ENCODE measurements at regions not wholly inside any gene's neighbourhood (a gene's known extent, or its start where the extent isn't known, plus 50 kb on each side); places are given as distances from the start of the nearest gene placed in this dataset.

DNA sequence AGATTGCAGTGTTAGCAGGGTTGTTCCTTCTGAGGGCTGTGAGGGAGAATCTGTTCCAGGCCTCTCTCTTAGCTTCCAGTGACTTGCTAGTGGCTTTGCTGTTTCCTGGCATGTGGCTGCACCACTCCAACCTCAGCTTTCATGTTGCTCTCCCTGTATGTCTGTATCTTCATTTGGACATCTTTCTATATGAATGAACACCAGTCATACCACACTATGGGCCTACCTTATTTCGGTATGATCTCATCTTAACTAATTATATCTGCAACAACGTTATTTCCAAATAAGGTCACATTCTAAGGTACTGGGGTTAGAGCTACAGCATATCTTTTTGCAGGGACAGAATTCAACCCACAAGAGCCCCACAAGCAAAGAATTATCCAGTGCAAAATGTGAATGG lies 356.7 kb upstream of the UMPS start:
- no peak for DNase-seq

GRCh38 chr3:124374583-124374982 lies 355.7 kb upstream of the UMPS start:
- no peak for DNase-seq

- no peak for DNase-seq
Observed at GRCh38 chr3:124381575-124382333, 348.5 kb upstream of the UMPS start.

DNA sequence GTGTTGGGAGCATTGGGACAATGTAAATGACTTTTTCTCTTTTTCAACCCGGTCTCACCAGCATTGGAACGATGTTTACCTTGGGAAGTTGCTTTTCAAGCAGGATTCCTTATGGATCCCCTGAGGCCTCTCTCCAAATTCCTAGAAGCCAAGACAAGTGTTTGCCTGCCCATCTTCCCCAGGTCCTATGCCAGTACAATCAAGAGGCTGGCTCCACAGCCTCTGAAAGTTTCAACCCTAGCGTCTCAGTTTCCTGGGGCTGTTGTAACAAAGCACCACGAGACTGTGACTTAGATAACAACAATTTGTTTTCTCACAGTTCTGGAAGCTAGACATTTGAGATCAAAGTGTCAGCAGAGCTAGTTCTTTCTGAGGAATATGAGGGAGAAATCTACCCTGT lies 347.2 kb upstream of the UMPS start:
- no peak for DNase-seq

DNA sequence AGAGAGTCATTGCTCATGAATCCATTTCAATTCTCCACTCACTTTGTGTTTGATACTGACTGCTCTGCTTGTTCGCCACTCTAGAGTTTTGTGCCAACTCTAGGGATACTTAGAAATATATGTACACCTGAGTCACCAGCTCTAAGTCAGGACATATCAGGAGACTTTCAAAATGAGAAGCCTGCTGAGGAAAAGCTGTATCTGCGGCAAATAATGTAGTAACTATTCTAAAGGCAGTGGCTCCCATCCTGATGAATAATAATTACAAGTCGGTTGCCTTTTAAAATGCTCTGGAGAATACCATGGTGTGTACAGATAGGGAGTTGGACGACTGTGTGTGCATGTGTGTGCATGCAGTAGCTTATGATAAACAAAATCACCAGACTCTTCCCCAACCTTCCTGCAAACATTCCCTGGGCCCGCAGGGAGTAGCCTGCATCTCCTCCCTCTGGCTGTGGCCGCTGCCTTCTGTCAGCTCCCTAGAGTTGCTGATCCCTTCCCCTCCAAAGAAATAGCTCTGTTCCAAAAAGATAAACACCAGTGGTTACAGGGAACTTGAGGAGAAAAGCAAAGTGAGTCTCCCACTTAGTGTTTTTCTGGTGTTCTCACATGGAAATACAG lies 346.3 kb upstream of the UMPS start:
- no peak for DNase-seq

DNA sequence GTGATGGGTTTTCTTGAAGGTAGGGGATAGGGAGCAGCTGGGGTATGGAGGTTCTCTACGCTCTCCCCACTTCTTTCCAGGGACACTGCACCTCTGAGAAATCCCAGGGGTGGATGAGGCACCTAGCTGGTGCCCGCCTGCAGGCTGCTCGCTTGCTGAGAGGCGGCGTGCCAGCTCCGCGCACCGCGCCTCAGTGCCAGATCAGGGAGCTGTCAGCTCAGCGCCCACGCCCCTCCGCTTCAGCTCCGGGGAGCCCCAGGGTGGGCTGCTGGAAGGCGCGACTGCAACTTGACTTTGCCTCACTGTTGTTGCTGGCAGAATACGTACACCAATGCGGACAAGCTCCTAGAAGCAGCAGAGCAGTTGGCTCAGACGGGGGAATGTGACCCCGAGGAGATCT lies 345.7 kb upstream of the UMPS start:
- DNase-seq: no peak

GRCh38 chr3:124385996-124386395 lies 344.3 kb upstream of the UMPS start:
- DNase-seq: no peak

GRCh38 chr3:124386996-124387595 lies 343.2 kb upstream of the UMPS start:
- no peak for DNase-seq

- DNase-seq: no peak
Observed at GRCh38 chr3:124391774-124392173, 338.5 kb upstream of the UMPS start.

DNA sequence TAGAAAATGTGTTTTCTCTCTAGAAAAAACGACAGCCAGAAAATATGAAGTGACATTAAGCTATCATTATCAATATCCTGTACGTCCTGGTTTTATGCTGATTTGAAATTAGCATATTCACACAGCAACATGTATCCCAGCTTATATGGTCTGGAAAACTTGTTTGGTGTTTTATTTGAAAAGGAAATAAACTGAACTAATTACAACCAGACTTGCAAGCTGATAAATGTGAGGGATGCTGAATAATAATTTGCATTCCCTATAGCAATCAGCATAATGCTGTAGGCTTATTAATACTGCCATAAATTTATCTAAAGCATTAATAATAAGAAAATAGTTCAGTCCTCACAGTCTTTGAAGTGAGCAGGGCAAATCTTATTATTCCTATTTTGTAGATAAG lies 336.9 kb upstream of the UMPS start:
- no peak for DNase-seq

- DNase-seq: no peak
Observed at GRCh38 chr3:124395162-124395561, 335.1 kb upstream of the UMPS start.

- no peak for DNase-seq
Observed at GRCh38 chr3:124395584-124396338, 334.5 kb upstream of the UMPS start.

GRCh38 chr3:124396339-124396950 lies 333.8 kb upstream of the UMPS start:
- peak; percentile 46 for DNase-seq

- DNase-seq: no peak
Observed at GRCh38 chr3:124397088-124397487, 333.2 kb upstream of the UMPS start.

DNA sequence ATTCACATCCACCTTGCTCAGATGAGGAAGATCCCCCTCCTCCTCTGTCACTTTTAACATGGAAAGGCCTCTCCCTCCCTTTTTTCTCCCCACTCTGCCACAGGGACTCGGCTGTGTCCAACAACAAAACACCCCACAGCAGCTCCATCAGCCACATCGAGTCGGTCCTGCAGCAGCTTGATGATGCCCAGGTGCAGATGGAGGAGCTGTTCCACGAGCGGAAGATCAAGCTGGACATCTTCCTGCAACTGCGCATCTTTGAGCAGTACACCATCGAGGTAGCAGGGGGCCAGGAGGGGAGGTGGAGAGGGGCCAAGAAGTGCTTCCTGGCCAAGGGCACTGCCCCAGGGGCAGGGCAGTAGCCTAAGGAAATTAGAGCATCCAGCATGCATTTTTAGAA lies 331.7 kb upstream of the UMPS start:
- DNase-seq: no peak

DNA sequence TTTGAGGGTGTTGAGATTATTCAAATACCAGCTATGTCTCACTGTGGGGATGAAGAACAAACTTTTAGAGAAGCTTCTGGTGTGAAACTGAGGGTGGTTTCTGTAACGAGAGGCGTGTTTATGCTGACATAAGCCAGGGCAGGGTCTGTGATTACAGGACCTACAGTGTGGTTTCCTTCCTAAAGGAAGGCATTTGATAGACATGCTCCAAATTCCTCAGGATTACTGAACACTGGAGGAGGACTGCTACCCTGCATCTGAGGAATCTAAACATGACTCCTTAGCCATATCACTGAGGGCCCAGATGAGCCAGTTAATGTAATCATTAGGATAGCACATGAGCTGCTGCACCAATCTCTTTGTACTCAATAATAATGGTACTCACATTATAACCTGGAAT lies 328.4 kb upstream of the UMPS start:
- no peak for DNase-seq

- DNase-seq: no peak
Observed at GRCh38 chr3:124402791-124403190, 327.5 kb upstream of the UMPS start.

GRCh38 chr3:124404621-124405020 lies 325.6 kb upstream of the UMPS start:
- no peak for DNase-seq

GRCh38 chr3:124407260-124407659 lies 323.0 kb upstream of the UMPS start:
- DNase-seq: no peak

DNA sequence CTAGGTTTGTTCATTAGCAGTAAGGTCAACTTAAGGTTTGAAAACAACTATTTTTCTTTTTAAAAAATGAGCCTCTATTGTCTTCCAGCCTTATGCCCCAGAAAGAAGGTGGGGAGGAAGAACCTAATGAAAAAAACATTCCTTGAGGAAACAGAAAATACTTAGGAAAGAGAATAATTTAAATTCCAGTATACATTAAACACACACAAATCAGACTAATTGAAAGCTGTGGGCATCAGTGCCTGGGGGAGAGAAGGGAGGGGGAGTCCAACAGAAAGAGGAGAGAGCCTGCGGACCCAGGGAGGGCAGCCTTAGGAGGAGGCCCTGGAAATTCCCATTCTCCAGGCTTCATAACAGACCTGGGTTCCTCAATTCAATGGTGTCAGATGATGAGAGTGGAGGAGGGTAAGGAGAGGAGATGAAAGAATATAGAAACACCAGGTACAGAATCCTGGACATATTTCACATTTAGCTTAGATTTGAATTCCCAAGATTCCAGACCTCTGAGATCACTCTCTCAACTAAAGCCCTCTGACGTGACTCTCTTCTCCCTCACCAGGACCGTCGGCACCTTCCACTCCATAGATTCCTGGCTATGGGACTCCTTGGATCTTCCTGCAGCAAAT lies 320.5 kb upstream of the UMPS start:
- peak; percentile 29 for DNase-seq

DNA sequence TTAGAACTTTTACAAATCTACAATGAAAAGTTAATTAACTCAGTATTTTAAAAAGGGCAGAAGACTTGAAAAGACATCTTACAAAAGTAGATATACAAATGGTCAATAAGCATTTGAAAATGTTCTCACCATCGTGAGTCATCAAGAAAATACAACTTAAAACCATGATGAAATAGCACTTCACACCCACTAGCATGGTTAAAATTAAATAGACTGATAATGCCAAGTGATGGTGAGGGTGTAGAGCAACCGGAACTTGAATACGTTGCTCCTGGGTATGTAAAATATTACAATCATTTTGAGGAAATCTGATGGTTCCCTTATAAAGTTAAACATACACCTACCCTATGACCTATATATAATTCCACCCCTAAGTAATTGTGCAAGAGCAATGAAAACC lies 319.8 kb upstream of the UMPS start:
- no peak for DNase-seq

DNA sequence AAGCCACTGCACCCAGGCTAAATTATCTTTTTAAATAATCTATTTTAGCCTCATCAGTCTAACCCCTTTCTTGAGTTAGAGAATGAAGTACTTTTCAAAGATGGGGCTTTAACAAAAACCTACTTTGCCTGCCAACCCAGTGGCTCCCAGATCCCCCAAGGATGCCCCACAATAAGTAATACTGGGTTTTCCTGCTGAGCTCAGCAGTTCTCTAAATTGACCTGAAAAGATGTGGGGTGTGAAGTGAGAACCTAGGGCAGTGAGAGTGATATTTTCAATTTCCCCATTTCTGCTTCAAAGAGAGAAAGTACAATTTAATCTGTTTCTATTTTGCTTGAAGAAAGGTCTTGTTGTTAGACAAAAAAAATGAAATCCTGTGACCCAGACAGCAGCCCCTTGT lies 318.5 kb upstream of the UMPS start:
- no peak for DNase-seq

- no peak for DNase-seq
Observed at GRCh38 chr3:124412644-124413043, 317.6 kb upstream of the UMPS start.

All from eye (tissue), 1 donor.